K562 (cell line): ENCODE measurements at regions not wholly inside any gene's neighbourhood (a gene's known extent, or its start where the extent isn't known, plus 50 kb on each side); places are given as distances from the start of the nearest gene placed in this dataset.
A peak's percentile ranks its signal among the peaks of the same experiment; 100 is the strongest.

Experiments used
- ATAC-seq: fragments of 200-7000 bp; cut with Tn5 transposase; 3 replicates; pipeline ENCODE4 v1.9.1; 2020; ENCODE audit warnings: moderate library complexity
- BruUV-seq: library from RNA; stranded (reverse); fragments of 400-500 nt; replicated peaks from 2 replicates; lab custom pipeline; 2021; lab: Mats Ljungman, UMichigan
- CTCF ChIA-PET: fragments of 300-600 bp; formaldehyde crosslinking; extraction: SDS; loops from one replicate; lab custom pipeline; 2021; ENCODE audit warnings: low intra/inter-chr PET ratio; lab: Yijun Ruan, JAX
- POLR2A ChIA-PET: fragments of 300-600, 350-650 bp; sonication (Branson Sonifier 250); formaldehyde crosslinking; extraction: SDS; loops from one replicate; lab custom pipeline; 2021; ENCODE audit warnings: antibody characterized with exemption, inconsistent platforms; lab: Yijun Ruan, JAX
- DNase-seq, 4 experiments: peaks; one replicate each; pipeline versions ENCODE4 v3.0.0 to v3.0.0-alpha.2; 2011 to 2018; ENCODE audit warnings: low spot score in 3 of 4, mixed read lengths in 3 of 4; ENCODE audit errors: extremely low read depth in 1 of 4
- FAIRE-seq: peaks from 2 replicates; lab custom pipeline; 2011; peaks lifted over from hg19 to GRCh38; lab: Jason Lieb, UNC
- H2AFZ ChIP-seq: 2 replicates; pipeline ENCODE4 v1.6.0; 2011; ENCODE audit warnings: low read depth, low read length, control low read depth, inconsistent platforms
- H3K27ac ChIP-seq: fragments of 200-600 bp; 3 replicates; pipeline ENCODE4 v1.8.0; 2011; ENCODE audit warnings: low read depth, mild to moderate bottlenecking, control low read depth, inconsistent platforms, low read length, moderate library complexity, mixed read lengths; ENCODE audit errors: extremely low read depth
- H3K27me3 ChIP-seq, 2 experiments: fragments of 300-600 bp in 1 of 2; 2 replicates in 1 of 2; 3 replicates in 1 of 2; pipeline versions ENCODE4 v1.6.0 to v1.8.0; 2011; ENCODE audit warnings: inconsistent platforms in 2 of 2, low read length in 2 of 2, mild to moderate bottlenecking in 1 of 2, mixed read lengths in 1 of 2, moderate library complexity in 1 of 2; ENCODE audit not compliant: control insufficient read depth in 2 of 2, insufficient read depth in 2 of 2
- H3K36me3 ChIP-seq: fragments of 300-600 bp; 3 replicates; pipeline ENCODE4 v1.8.0; 2011; ENCODE audit warnings: mild to moderate bottlenecking, low read length, inconsistent platforms; ENCODE audit not compliant: control insufficient read depth, insufficient read depth
- H3K4me1 ChIP-seq, 2 experiments: fragments of 200-600 bp in 1 of 2; replicated peaks in 1 of 2; 2 replicates in 1 of 2; 3 replicates in 1 of 2; pipeline versions ENCODE4 v1.5.1 to v1.8.0; 2011; ENCODE audit warnings: inconsistent platforms in 2 of 2, low read length in 2 of 2, mild to moderate bottlenecking in 1 of 2, mixed read lengths in 1 of 2, moderate library complexity in 1 of 2; ENCODE audit not compliant: control insufficient read depth in 2 of 2, insufficient read depth in 2 of 2
- H3K4me2 ChIP-seq: 2 replicates; pipeline ENCODE4 v1.6.1; 2011; ENCODE audit warnings: low read length, control low read depth, inconsistent platforms, mixed read lengths; ENCODE audit not compliant: insufficient read depth
- H3K4me3 ChIP-seq: fragments of 200-600 bp; sonication (generic), shearing (Covaris generic); 2 replicates; pipeline ENCODE4 v1.5.1; 2016; ENCODE audit warnings: control low read depth, inconsistent platforms
- H3K79me2 ChIP-seq: fragments of 200-600 bp; 3 replicates; pipeline ENCODE4 v1.8.0; 2011; ENCODE audit warnings: low read length, inconsistent platforms; ENCODE audit not compliant: control insufficient read depth, insufficient read depth
- H3K9ac ChIP-seq, 2 experiments: 2 replicates each; pipeline versions ENCODE4 v1.6.0 to v1.6.1; 2011; ENCODE audit warnings: low read depth in 2 of 2, low read length in 2 of 2, control low read depth in 1 of 2, inconsistent platforms in 1 of 2, mild to moderate bottlenecking in 1 of 2, mixed read lengths in 1 of 2; ENCODE audit not compliant: insufficient read depth in 1 of 2
- H3K9me1 ChIP-seq: one replicate; pipeline ENCODE4 v1.6.0; 2011; ENCODE audit warnings: inconsistent platforms, mild to moderate bottlenecking, low read length, moderate library complexity; ENCODE audit not compliant: control insufficient read depth, insufficient read depth
- H3K9me3 ChIP-seq: replicated peaks from 2 replicates; pipeline ENCODE4 v1.5.1; 2011; ENCODE audit warnings: low read depth, low read length, inconsistent platforms; ENCODE audit not compliant: control insufficient read depth, insufficient read depth
- H4K20me1 ChIP-seq: replicated peaks from 2 replicates; pipeline ENCODE4 v1.6.1; 2011; ENCODE audit warnings: low read length, inconsistent platforms, mixed read lengths; ENCODE audit not compliant: control insufficient read depth, insufficient read depth
- C11orf30 ChIP-seq: fragments of 450-650 bp; IDR thresholded peaks from 2 replicates; pipeline ENCODE4 v1.6.1; 2016; ENCODE audit warnings: low read depth, mild to moderate bottlenecking
- CBFB ChIP-seq: sonication (generic); formaldehyde crosslinking; IDR thresholded peaks from 2 replicates; pipeline ENCODE4 v1.4.0; 2020; ENCODE audit warnings: mild to moderate bottlenecking, missing genetic modification reagents
- CBX1 ChIP-seq: sonication (generic); IDR thresholded peaks from 2 replicates; pipeline ENCODE4 v1.6.1; 2016; ENCODE audit warnings: antibody characterized with exemption, low read depth, mild to moderate bottlenecking
- NFRKB ChIP-seq: fragments of 450-650 bp; IDR thresholded peaks from 2 replicates; pipeline ENCODE4 v1.6.1; 2016; ENCODE audit warnings: low read depth
- POLR2B ChIP-seq: fragments of 450-650 bp; IDR thresholded peaks from 2 replicates; pipeline ENCODE4 v1.6.1; 2018; ENCODE audit warnings: low read depth; ENCODE audit not compliant: partially characterized antibody
- ZBTB7A ChIP-seq: IDR thresholded peaks from 2 replicates; pipeline ENCODE4 v1.6.1; 2011; ENCODE audit warnings: low read depth, mild to moderate bottlenecking, low read length, moderate library complexity, borderline replicate concordance; ENCODE audit not compliant: control insufficient read depth
- WGBS: fragments of 100-300 bp; shearing (Covaris generic); methylation state at CpG from one replicate; pipeline ENCODE4 v1.1.6; 2016; ENCODE audit warnings: low coverage, mixed read lengths; ENCODE audit not compliant: insufficient coverage; ENCODE audit errors: missing lambda C conversion rate; 5-methylcytosine and 5-hydroxymethylcytosine counted together
- in situ Hi-C: fragments of 300-500 bp; cut with MboI; formaldehyde crosslinking; loops from 4 replicates; pipeline ENCODE4 v1.15.0; 2018; ENCODE audit warnings: inconsistent platforms, mixed read lengths
- intact Hi-C: fragments of 100-400 bp; cut with micrococcal nuclease; formaldehyde crosslinking; loops from 2 replicates; pipeline ENCODE4 v1.14.2; 2022
- TF ChIP-seq, protein P1 (sequence below), 3 experiments: IDR thresholded peaks in 2 of 3; conservative IDR thresholded peaks in 1 of 3; 2 replicates each; pipeline ENCODE4 v1.5.1; 2011 to 2012; ENCODE audit warnings: low read length in 3 of 3, mild to moderate bottlenecking in 3 of 3, control low read depth in 2 of 3, improper control_type of control experiment in 1 of 3, inconsistent platforms in 1 of 3, low read depth in 1 of 3, mixed read lengths in 1 of 3, moderate library complexity in 1 of 3; ENCODE audit not compliant: insufficient read depth in 2 of 3
- TF ChIP-seq, protein P2 (sequence below): sonication (generic); formaldehyde crosslinking; IDR thresholded peaks from 2 replicates; pipeline ENCODE4 v1.8.0; 2022; ENCODE audit warnings: mild to moderate bottlenecking, missing genetic modification reagents

DNA sequence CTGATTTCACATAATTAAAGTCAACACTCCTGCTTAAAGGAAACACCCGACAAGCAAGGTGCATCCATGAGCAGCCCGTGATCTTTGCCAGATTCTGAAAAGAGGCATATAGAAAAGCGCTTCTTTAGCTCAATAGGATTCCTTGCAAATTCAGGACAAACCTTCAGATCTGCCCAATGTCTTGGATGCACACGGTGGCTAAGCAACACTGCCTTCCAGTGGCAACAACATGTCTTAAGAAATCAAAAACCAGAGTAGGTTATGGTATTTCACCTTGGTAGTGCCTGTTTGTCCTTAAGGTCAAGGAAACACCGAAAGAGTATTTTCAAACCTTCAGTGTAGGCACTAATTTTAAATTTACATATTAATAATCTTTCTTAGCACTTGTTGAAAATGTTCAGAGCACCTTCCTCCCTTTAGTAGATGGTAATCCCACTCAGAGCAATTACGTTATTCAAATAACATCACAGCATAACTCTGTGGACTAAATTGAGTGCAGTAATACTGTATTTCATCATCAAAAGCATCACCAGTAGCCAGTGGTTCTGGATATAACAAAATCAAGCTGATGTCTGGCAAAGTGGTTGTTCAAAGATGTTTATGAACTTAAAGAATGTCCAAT is 58.0 kb upstream of the CDKN3 start (continued):
- TF ChIP-seq, protein P1, sequence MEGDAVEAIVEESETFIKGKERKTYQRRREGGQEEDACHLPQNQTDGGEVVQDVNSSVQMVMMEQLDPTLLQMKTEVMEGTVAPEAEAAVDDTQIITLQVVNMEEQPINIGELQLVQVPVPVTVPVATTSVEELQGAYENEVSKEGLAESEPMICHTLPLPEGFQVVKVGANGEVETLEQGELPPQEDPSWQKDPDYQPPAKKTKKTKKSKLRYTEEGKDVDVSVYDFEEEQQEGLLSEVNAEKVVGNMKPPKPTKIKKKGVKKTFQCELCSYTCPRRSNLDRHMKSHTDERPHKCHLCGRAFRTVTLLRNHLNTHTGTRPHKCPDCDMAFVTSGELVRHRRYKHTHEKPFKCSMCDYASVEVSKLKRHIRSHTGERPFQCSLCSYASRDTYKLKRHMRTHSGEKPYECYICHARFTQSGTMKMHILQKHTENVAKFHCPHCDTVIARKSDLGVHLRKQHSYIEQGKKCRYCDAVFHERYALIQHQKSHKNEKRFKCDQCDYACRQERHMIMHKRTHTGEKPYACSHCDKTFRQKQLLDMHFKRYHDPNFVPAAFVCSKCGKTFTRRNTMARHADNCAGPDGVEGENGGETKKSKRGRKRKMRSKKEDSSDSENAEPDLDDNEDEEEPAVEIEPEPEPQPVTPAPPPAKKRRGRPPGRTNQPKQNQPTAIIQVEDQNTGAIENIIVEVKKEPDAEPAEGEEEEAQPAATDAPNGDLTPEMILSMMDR (IDR thresholded peaks at IDR 0.05 in 2 of 3, conservative IDR thresholded peaks at IDR 0.05 in 1 of 3; ENCODE audit: insufficient read depth in 2 of 3, low read depth in 1 of 3, low read length in 3 of 3): peak; percentile 23 to 50 (median 37); a peak in 4 of 6 replicates

DNA sequence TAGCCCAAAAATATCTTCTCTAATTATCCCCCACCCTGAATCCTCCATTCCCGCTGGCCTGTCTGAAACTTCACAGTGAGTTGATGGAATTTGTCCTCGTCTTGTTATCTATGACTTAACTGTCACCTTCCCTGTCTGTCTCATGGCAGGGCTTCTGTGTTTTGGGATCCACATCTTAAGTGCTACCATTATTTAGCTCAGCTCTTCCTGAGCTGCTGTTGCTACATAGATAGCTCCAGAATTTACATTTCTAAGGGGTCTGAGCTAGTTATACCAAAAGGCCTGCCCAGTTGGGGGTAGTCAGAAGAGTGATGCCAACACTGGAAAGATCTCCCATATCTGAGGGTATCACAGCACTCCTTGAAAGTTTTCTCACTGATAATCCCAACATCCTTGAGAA is 57.0 kb upstream of the CDKN3 start:
- Histone ChIP-seq H3K9ac (no peak overlapping the region), H3K4me3 (no peak overlapping the region), H3K27ac (no peak overlapping the region), H3K9me1 (no peaks in the 10 kb centered on the region), H4K20me1 (no peaks in the 10 kb centered on the region), H3K4me2 (no peak overlapping the region), H3K36me3 (no peaks in the 10 kb centered on the region), H2AFZ (no peak overlapping the region), H3K4me1 (peaks cover 0 to 5% of the 10 kb centered on the region in 2 experiments; a peak in 4 of 5 replicates), H3K9me3 (no peaks in the 10 kb centered on the region), H3K27me3 (no peaks in the 10 kb centered on the region), H3K79me2 (no peaks in the 10 kb centered on the region)
- intact Hi-C loops: no loop called here
- DNase-seq: no peak
- 7% methylated on average over 2 of the region's 2 CpGs for WGBS
- no TSS peak for BruUV-seq
- no peak for ATAC-seq
- CTCF ChIA-PET: interaction anchor here (0.6 kb wide), 1 partner anchor 160 kb away, joined by 3 read pairs; no protein-coding TSS in a partner anchor
- POLR2A ChIA-PET: interaction anchor here (0.6 kb wide), 1 partner anchor 227 kb away, joined by 3 read pairs; the partner anchor contains the start of gene SAMD4A
- in situ Hi-C loops: loop anchor here (25.0 kb wide), 1 partner anchor 1527 kb away; no protein-coding TSS in a partner anchor
- FAIRE-seq: no peak
- TF ChIP-seq ZBTB7A: no peak
- no peak for TF ChIP-seq CBFB (CRISPR knock-in tag)
- TF ChIP-seq, protein P2, sequence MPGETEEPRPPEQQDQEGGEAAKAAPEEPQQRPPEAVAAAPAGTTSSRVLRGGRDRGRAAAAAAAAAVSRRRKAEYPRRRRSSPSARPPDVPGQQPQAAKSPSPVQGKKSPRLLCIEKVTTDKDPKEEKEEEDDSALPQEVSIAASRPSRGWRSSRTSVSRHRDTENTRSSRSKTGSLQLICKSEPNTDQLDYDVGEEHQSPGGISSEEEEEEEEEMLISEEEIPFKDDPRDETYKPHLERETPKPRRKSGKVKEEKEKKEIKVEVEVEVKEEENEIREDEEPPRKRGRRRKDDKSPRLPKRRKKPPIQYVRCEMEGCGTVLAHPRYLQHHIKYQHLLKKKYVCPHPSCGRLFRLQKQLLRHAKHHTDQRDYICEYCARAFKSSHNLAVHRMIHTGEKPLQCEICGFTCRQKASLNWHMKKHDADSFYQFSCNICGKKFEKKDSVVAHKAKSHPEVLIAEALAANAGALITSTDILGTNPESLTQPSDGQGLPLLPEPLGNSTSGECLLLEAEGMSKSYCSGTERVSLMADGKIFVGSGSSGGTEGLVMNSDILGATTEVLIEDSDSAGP (CRISPR knock-in tag): no peak
- TF ChIP-seq C11orf30: no peak
- no peak for TF ChIP-seq NFRKB
- TF ChIP-seq CBX1: no peak
- TF ChIP-seq POLR2B: no peak
